GM18868 (cell line): ENCODE measurements at regions not wholly inside any gene's neighbourhood (a gene's known extent, or its start where the extent isn't known, plus 50 kb on each side); places are given as distances from the start of the nearest gene placed in this dataset.

Source experiments
- ATAC-seq: cut with Tn5 transposase; IDR thresholded peaks from one replicate; pipeline ENCODE4 v1.9.1; 2021; ENCODE audit warnings: mild to moderate bottlenecking, moderate library complexity; ENCODE audit not compliant: unreplicated experiment

- no peak for ATAC-seq
Observed at GRCh38 chr18:40984856-40985255, 970.2 kb upstream of the PIK3C3 start.

DNA sequence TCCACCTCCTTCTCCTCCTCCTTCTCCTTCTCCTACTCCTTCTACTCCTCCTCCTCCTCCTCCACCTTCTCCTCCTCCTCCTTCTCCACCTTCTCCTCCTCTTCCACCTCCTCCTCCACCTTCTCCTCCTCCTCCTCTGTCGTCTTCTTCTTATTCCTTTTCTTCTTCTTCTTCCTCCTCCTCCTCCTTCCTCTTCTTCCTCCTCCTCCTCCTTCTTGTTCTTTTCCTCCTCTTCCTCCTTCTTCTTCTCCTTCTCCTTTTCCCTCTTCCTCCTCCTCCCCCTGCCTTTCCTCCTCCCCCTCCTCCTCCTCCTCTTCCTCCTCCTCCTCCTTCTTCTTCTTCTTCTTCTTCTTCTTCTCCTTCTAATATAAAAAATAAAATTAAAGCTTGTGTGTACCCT, 971.2 kb upstream of the PIK3C3 start:
- ATAC-seq, result no peak

DNA sequence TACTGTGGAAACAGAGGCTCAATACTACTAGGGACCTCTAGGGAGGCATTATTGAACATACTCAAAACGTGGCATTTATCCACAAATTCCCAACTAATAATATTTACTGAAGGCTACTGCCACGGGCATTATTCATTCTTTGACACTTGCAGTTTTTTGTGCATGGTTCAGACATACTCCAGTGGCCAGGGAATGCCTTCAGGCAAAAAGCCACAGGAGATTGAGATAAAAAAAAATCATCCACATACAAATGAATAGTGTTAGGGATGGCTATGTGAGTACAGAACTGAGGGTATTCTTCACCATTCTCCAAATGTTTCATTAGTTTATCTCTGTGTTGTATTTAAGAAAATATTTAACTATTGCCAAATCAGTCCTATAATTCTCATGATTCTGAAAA, 974.9 kb upstream of the PIK3C3 start:
- no peak for ATAC-seq

DNA sequence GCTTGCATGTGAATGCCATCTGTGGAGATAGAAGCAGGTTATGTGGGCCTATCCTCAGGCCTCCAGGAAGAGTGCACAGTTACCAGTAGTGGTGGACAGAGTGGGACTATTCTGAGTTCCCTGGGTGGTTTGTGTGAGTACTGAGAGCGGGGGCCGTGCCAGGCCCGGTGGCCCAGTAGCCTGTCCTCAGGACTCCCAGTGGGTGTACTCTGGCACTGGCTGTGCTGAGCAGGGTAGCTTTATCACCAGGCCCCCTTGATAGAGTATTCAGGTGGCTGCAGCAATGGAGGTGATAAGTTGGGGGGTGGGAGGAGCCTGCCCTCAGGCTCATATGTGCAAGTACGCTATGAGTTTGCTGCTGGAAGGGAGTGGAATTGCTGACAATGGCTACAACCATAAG, 979.0 kb upstream of the PIK3C3 start:
- no peak for ATAC-seq

DNA sequence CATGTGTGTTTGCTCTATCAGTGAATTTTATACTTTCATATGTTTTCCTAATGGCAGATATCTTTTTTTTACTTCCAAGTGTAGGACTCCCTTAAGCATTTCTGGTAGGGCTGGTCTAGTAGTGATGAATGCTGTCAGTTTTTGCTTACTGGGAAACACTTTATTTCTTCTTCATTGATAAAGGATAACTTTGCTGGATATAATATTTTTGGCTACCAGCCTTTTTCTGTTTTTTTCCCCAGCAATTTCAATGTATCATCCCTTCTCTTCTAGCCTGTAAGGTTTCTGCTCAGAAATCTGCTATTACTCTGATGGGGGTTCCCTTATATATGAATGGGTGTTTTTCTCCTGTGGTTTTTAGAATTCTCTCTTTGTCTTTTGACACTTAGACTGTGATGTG, 980.6 kb upstream of the PIK3C3 start:
- no peak for ATAC-seq

DNA sequence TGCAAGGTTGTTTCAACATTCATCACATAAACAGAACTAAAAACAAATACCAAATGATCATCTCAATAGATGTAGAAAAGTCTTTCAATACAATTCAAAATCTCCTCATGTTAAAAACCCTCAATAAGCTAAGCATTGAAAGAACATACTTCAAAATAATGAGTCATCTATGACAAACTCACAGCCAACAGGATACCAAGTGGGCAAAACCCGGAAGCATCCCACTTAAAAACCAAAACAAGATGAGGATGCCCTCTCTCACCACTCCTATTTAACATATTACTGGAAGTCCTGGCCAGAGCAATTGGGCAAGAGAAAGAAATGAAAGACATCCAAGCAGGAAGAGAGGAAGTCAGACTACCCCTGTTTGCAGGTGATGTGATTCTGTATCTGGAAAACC, 992.2 kb upstream of the PIK3C3 start:
- no peak for ATAC-seq

GRCh38 chr18:40957533-40958070, 997.4 kb upstream of the PIK3C3 start:
- ATAC-seq, result no peak

DNA sequence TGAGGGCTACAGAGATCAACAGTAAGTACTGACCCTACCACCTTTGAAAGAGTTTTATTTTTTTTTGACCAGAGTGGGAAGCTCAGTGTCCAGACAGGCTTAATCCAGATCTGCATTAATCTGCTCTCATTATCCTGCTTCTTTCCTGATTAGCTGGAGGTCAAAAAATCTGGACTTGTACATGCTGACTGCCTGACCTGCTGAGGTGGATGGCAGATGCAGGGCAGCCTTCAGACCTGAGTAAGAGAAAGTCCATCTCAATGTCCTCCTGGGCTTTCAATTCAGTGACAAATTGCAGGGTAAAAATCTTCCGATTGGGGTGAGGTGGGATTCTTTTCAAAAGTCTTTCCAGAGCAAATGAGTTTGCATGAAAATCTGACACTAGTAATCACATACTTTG, 998.8 kb upstream of the PIK3C3 start:
- no peak for ATAC-seq

GRCh38 chr18:40955351-40955750, 999.7 kb upstream of the PIK3C3 start:
- no peak for ATAC-seq

DNA sequence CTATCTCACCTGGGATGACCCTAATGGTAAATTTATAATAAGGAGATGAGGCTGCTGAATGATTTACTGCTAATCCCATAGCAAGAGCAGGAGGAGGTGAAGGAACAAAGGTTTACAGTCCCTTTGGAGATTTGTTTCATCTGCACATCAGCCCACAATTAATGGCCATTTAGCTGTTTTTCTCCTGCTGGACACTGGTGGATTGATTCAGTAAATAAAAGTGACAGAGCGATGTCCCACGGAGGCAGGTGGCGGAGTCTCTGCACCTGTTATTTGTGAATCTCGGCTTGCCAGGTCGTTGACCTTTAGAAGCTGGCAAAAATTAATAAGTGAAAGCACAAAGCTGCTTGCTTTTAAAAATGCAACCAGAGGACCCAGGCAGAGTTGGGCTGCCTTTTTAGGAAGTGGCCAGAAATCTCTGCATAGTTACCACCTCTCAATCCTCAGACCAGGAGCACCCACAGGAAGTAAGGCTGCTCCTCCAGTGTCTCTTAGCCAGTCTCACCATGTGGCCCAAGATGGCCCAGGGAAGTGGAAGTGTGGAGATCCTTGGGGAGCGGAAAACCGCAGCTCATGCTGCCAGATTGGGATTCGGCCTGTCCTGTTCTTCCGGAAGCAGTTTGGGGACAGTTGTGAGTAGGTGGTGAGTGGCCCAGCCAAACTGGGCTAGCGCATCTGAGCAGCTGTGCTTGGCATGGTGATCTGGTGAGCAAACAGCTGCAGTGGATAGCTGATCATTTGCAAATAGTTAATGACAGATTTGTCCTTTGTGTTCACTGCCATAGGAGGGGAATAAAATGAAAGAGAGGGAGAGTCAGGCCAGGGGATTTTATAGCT, 1005.7 kb upstream of the PIK3C3 start:
- no peak for ATAC-seq

DNA sequence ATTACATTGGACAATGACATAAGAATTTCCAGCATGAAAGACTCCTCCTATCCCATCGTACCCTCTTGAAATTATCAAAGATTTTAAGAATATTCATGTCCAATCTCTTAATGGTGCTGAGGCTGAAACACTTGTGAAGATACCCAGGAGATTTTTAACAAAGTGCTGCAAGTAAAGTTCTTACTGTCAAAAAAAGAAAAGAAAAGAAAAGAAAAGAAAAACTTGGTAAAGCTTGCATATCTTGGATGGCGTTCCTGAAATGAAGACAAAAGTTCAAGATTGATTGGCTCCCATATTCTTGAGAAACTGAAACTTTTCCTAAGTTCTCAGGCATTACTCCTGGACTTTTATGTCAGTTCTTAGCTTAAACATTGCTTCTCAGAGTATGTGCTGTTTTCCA, 1010.5 kb upstream of the PIK3C3 start:
- ATAC-seq, result no peak

DNA sequence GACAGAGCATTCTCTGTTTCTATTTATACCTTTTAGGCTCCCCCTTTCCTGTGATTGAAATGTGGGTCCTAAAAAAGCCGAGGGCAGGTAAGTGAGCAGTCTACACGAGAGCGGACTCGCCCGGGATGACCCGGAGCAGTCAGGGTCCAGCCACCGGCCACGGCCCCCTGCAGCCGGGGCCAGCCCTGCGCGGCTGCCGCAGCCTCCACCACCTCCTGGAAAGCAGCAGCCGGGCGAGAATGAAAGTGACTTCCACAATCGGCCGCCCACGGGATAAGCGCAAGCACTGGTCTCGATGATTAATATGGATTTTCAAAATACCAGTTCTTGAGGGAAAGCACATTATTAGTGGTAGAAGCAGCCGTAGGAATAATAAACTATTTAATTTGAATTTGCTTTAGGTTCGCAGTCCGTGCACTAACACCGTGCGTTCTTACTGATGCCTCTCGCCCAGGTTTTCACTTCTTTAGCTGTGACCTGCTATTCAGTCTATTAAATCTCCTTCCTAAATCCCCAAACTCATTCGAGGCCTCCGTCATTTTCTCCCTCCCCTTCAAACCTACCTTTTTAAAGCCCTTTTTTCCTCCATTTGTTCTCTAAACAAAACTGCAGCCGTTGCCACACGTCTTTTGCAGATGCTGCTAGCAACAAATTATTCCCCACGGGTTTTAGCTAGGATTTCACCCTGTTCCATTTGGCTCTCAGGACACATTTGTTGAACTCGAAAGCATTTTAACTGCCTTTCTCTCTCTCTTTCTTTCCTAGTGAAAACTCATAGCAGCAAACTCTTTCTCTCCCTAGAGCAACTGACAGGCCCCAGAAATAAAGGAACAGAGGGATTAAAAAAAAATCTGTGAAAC, 1015.1 kb upstream of the PIK3C3 start:
- ATAC-seq, result no peak

DNA sequence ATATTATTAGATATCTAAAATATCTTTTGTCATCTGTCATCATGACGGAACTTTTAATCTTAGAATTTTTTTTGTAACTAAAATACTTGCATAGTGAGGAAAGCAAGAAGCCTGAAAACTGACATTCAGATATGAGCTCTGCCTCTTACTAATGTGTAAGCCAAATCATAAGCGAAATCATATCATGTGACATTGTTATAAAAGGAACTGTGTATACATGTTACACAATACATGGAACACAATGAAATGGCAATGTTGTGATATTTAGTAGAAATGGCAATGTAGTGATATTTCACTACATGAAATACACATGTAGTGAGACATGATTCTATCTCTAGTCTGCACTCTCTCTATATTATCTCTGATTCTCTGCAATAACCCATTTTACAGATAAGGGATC, 1016.4 kb upstream of the PIK3C3 start:
- no peak for ATAC-seq

- ATAC-seq, result no peak
Observed at GRCh38 chr18:40937386-40937785, 1017.6 kb upstream of the PIK3C3 start.

DNA sequence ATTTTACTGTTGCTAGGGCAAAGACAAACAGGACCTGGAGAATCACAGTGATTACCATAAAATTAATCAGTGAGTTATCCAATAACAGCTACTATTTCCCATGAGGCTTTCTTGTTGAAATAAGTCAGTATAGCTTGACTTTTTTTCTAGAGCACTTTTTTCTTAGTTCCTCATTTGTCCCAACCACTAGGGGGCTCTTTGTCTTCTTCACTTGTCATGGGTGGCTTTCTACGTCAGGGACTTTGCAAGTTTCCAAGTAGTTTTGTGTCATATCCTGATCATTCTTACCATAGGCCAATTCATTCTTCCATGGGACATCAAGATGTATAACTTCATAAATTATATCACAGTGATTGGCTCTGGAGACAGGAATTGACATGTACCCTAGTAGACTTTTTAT, 1019.6 kb upstream of the PIK3C3 start:
- ATAC-seq, result peak; percentile 83

DNA sequence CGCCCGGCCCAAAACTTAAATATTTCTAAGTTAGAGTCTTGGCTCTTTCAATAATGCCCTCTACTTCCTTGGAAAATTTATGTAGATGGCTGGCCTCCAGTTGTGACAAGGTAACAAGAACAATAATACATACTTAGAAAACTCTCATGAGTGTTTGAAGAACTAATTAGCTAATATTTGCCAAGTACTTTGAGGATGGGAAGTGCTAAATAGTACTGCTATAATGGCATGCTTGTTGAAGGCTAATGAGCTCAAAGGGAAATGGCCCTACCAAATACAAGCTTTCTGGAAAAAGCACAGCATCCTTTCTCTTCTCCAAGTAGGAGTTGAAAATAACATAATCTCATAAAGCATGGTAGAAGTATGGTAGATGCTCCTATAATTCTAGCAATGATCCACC, 1022.2 kb upstream of the PIK3C3 start:
- ATAC-seq, result no peak

- ATAC-seq, result no peak
Observed at GRCh38 chr18:40930211-40930882, 1024.7 kb upstream of the PIK3C3 start.

- no peak for ATAC-seq
Observed at GRCh38 chr18:40929399-40929798, 1025.6 kb upstream of the PIK3C3 start.

DNA sequence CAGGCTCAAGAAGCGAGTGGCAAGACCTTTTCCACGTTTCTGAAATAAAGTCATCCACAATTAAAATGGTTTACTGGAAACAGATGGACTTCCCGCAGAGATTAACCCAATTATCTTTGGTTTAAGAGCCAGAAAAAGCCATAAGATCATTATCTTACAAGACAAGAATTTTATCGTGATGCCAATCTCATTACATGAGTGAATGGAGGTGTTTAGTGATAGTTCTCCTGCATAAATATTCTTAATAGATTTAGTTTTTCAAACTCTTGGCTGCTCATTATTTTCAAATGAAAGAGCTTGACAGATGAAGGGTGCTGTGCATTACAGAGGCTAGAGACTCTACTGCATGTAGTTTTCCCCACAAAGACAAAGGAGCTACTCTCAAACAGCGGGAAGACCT, 1028.4 kb upstream of the PIK3C3 start:
- ATAC-seq, result no peak

DNA sequence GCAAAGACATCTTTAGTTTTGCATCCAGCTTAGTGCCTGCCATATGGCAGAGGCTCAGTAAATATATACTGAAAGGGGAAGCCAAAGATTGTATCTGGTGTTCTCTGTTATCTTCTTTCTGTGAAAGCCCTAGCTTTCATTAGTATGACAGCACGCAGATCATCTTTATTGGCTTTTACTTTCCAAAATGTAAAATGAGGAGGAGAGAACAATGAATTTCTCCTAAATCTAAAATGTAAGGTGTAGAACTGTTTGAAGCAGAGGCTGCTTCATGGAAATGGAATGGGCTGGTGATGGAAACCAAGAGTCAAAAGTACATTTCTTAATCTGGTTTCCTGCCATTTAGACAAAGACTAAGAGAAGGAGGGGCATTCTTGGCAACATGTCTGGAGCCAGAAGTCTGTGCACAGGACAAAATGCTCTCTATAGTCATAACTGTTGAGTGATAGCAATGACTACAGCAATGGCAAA, 1029.9 kb upstream of the PIK3C3 start:
- ATAC-seq, result no peak
